ENCODE measurements at regions not wholly inside any gene's neighbourhood (a gene's known extent, or its start where the extent isn't known, plus 50 kb on each side); places are given as distances from the start of the nearest gene placed in this dataset.

DNA sequence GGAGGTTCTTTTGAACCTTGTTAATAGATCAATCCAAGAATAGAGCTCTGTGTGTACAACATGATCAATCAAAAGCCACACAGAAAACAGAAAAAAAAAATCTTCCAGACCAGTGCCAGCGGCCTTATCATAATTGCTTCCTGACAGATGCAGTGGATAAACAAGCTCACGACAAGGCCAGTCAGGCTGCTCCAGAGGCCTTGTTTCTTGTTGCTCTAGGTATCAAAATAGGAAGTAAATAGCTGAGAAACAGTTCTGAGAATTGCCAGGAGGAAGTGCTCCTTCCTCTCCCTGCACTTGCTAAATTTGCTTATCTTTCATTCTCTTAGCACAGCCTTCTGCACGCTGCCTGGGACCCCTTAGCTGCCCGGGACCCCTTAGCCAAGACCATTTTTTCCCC lies 199.0 kb upstream of the TARS1 start:
- H3K27me3 ChIP-seq (ENCODE audit: insufficient read depth, low read depth, low read length), result no peaks in the 10 kb centered on the region

DNA sequence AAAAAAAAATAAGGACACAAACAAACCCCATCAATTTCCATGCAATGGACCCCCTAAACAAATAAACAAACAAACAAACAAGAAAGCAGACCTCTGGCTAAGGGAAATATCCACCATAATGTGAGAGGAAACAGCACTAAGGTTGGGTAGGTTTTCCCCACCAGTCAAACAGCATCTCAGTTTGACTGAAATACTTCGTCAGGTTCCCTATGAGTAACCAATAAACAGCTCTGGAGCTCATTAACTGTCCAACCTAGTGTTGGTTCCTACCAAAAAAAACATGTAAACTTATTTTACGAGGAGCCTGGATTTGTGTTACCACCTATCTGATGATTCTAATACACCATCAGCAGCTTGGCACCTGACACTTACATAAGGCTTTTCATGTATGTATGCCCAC lies 198.5 kb upstream of the TARS1 start:
- no peaks in the 10 kb centered on the region for H3K79me2 ChIP-seq (replicated peaks; ENCODE audit: insufficient read depth, low read length)
- H3K9ac ChIP-seq (ENCODE audit: low read length), result no peak overlapping the region
- H3K9me3 ChIP-seq (ENCODE audit: low read length), result no peaks in the 10 kb centered on the region
- H3K4me2 ChIP-seq (ENCODE audit: low read length), result no peak overlapping the region
- no peaks in the 10 kb centered on the region for H3K27me3 ChIP-seq (ENCODE audit: insufficient read depth, low read depth, low read length)
- no peaks in the 10 kb centered on the region for H3K36me3 ChIP-seq (ENCODE audit: insufficient read depth, low read length)
- no peaks in the 10 kb centered on the region for H3K9me2 ChIP-seq (ENCODE audit: insufficient read depth, low read length)
- TF ChIP-seq EZH2 (IDR thresholded peaks at IDR 0.05; ENCODE audit: borderline replicate concordance, insufficient read depth, low read length, poor library complexity, severe bottlenecking), result no peak
- no peak for TF ChIP-seq TAF1 (IDR thresholded peaks at IDR 0.05; ENCODE audit: low read depth)
- no peak for TF ChIP-seq POLR2AphosphoS5 (IDR thresholded peaks at IDR 0.05)
- TF ChIP-seq RAD21 (conservative IDR thresholded peaks at IDR 0.05), result no peak
- TF ChIP-seq, protein P1, sequence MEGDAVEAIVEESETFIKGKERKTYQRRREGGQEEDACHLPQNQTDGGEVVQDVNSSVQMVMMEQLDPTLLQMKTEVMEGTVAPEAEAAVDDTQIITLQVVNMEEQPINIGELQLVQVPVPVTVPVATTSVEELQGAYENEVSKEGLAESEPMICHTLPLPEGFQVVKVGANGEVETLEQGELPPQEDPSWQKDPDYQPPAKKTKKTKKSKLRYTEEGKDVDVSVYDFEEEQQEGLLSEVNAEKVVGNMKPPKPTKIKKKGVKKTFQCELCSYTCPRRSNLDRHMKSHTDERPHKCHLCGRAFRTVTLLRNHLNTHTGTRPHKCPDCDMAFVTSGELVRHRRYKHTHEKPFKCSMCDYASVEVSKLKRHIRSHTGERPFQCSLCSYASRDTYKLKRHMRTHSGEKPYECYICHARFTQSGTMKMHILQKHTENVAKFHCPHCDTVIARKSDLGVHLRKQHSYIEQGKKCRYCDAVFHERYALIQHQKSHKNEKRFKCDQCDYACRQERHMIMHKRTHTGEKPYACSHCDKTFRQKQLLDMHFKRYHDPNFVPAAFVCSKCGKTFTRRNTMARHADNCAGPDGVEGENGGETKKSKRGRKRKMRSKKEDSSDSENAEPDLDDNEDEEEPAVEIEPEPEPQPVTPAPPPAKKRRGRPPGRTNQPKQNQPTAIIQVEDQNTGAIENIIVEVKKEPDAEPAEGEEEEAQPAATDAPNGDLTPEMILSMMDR (IDR thresholded peaks at IDR 0.05; ENCODE audit: poor library complexity, severe bottlenecking), result no peak
- TF ChIP-seq SMC3 (conservative IDR thresholded peaks at IDR 0.05; ENCODE audit: poor library complexity), result no peak
- no peak overlapping the region for H3K4me3 ChIP-seq (ENCODE audit: low read length)
- H2AFZ ChIP-seq (ENCODE audit: low read depth, low read length), result no peak overlapping the region
- peak overlapping the region; percentile 21 for H3K27ac ChIP-seq (ENCODE audit: low read length)
- no peaks in the 10 kb centered on the region for H3F3A ChIP-seq (ENCODE audit: insufficient read depth, low read length, poor library complexity, severe bottlenecking)
- H4K20me1 ChIP-seq (ENCODE audit: insufficient read depth), result no peaks in the 10 kb centered on the region

More for the DNA sequence above, 199.0 kb upstream of the TARS1 start:
- Histone ChIP-seq H3K9me2 (ENCODE audit: insufficient read depth, low read length) (no peaks in the 10 kb centered on the region), H4K20me1 (ENCODE audit: insufficient read depth) (no peaks in the 10 kb centered on the region), H3K4me3 (ENCODE audit: low read length) (no peak overlapping the region), H3K36me3 (ENCODE audit: insufficient read depth, low read length) (no peaks in the 10 kb centered on the region), H3K9me3 (ENCODE audit: low read length) (no peaks in the 10 kb centered on the region), H3K9ac (ENCODE audit: low read length) (no peak overlapping the region), H3K4me2 (ENCODE audit: low read length) (no peak overlapping the region), H2AFZ (ENCODE audit: low read depth, low read length) (no peak overlapping the region), H3K79me2 (replicated peaks; ENCODE audit: insufficient read depth, low read length) (no peaks in the 10 kb centered on the region), H3F3A (ENCODE audit: insufficient read depth, low read length, poor library complexity, severe bottlenecking) (no peaks in the 10 kb centered on the region), H3K27ac (ENCODE audit: low read length) (peak overlapping the region; percentile 21)
- TF ChIP-seq, protein P2, sequence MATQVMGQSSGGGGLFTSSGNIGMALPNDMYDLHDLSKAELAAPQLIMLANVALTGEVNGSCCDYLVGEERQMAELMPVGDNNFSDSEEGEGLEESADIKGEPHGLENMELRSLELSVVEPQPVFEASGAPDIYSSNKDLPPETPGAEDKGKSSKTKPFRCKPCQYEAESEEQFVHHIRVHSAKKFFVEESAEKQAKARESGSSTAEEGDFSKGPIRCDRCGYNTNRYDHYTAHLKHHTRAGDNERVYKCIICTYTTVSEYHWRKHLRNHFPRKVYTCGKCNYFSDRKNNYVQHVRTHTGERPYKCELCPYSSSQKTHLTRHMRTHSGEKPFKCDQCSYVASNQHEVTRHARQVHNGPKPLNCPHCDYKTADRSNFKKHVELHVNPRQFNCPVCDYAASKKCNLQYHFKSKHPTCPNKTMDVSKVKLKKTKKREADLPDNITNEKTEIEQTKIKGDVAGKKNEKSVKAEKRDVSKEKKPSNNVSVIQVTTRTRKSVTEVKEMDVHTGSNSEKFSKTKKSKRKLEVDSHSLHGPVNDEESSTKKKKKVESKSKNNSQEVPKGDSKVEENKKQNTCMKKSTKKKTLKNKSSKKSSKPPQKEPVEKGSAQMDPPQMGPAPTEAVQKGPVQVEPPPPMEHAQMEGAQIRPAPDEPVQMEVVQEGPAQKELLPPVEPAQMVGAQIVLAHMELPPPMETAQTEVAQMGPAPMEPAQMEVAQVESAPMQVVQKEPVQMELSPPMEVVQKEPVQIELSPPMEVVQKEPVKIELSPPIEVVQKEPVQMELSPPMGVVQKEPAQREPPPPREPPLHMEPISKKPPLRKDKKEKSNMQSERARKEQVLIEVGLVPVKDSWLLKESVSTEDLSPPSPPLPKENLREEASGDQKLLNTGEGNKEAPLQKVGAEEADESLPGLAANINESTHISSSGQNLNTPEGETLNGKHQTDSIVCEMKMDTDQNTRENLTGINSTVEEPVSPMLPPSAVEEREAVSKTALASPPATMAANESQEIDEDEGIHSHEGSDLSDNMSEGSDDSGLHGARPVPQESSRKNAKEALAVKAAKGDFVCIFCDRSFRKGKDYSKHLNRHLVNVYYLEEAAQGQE (IDR thresholded peaks at IDR 0.05; ENCODE audit: borderline replicate concordance), result no peak
- no peak for TF ChIP-seq SMC3 (conservative IDR thresholded peaks at IDR 0.05; ENCODE audit: poor library complexity)

DNA sequence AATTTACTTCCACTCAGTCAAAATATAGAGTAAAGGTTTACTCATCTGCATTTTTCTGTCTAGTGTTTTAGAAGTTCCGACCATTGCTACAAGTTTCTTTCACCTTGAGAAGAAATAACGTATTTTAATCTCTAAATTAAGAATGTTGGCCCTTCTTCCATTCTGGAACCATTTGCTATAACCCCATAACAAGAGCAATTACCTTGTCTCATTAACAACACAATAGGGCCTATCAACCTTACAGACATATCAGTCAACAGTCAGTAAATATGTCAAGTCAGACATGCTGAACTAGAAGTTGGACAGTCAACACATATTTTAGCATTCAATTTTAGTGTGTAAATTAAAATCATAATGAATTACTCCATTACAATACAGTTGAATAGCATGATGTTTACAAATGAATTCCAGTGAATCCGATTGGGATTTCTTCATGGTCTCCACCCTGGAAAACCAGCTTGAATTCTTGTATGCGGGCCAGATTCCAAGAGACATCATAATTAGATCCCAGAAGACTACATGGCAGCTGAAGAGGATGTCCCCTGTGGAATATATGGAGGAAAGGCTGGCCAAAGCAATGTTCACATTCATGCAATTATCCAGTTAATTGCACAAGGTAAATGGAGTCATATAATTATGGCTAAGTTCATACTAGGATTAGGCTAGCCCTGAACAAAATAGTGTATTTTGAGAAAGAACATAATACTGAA lies 196.2 kb upstream of the TARS1 start:
- Histone ChIP-seq H3K9me3 (ENCODE audit: low read length) (no peaks in the 10 kb centered on the region), H3K9me2 (ENCODE audit: insufficient read depth, low read length) (no peaks in the 10 kb centered on the region), H3F3A (ENCODE audit: insufficient read depth, low read length, poor library complexity, severe bottlenecking) (no peaks in the 10 kb centered on the region), H4K20me1 (ENCODE audit: insufficient read depth) (no peaks in the 10 kb centered on the region), H3K27ac (ENCODE audit: low read length) (no peak overlapping the region), H3K36me3 (ENCODE audit: insufficient read depth, low read length) (no peaks in the 10 kb centered on the region), H3K9ac (ENCODE audit: low read length) (no peak overlapping the region), H3K4me3 (ENCODE audit: low read length) (no peak overlapping the region), H3K79me2 (replicated peaks; ENCODE audit: insufficient read depth, low read length) (no peaks in the 10 kb centered on the region), H3K4me2 (ENCODE audit: low read length) (no peak overlapping the region), H3K27me3 (ENCODE audit: insufficient read depth, low read depth, low read length) (no peaks in the 10 kb centered on the region), H2AFZ (ENCODE audit: low read depth, low read length) (no peak overlapping the region)
- TF ChIP-seq POLR2AphosphoS5 (IDR thresholded peaks at IDR 0.05) (no peak), EP300 (conservative IDR thresholded peaks at IDR 0.05; ENCODE audit: poor library complexity, severe bottlenecking) (peak; percentile 29), EZH2 (IDR thresholded peaks at IDR 0.05; ENCODE audit: borderline replicate concordance, insufficient read depth, low read length, poor library complexity, severe bottlenecking) (no peak), RAD21 (conservative IDR thresholded peaks at IDR 0.05) (no peak), TAF1 (IDR thresholded peaks at IDR 0.05; ENCODE audit: low read depth) (no peak)
- TF ChIP-seq, protein P1 (IDR thresholded peaks at IDR 0.05; ENCODE audit: poor library complexity, severe bottlenecking), result no peak

Measured in neural cell (in vitro differentiated cells).